ENCODE measurements at regions not wholly inside any gene's neighbourhood (a gene's known extent, or its start where the extent isn't known, plus 50 kb on each side); places are given as distances from the start of the nearest gene placed in this dataset.

GRCh38 chr1:38512024-38512767 lies 347.4 kb downstream of the RRAGC start:
- Histone ChIP-seq H3K9me3 (no peaks in the 10 kb centered on the region), H3K27me3 (peaks cover 0 to 6% of the 10 kb centered on the region in 2 donors), H3K4me3 (no peak overlapping the region), H3K36me3 (no peaks in the 10 kb centered on the region), H3K27ac (no peak overlapping the region), H3K4me1 (no peaks in the 10 kb centered on the region)
- no peak for DNase-seq (ENCODE audit: low spot score in 2 of 2)
- no peak for TF ChIP-seq POLR2AphosphoS5 (IDR thresholded peaks at IDR 0.05)
- TF ChIP-seq POLR2A (IDR thresholded peaks at IDR 0.05), result no peak
- TF ChIP-seq, protein P1, sequence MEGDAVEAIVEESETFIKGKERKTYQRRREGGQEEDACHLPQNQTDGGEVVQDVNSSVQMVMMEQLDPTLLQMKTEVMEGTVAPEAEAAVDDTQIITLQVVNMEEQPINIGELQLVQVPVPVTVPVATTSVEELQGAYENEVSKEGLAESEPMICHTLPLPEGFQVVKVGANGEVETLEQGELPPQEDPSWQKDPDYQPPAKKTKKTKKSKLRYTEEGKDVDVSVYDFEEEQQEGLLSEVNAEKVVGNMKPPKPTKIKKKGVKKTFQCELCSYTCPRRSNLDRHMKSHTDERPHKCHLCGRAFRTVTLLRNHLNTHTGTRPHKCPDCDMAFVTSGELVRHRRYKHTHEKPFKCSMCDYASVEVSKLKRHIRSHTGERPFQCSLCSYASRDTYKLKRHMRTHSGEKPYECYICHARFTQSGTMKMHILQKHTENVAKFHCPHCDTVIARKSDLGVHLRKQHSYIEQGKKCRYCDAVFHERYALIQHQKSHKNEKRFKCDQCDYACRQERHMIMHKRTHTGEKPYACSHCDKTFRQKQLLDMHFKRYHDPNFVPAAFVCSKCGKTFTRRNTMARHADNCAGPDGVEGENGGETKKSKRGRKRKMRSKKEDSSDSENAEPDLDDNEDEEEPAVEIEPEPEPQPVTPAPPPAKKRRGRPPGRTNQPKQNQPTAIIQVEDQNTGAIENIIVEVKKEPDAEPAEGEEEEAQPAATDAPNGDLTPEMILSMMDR (IDR thresholded peaks at IDR 0.05), result no peak
- intact Hi-C loops (cut with DNase I; ENCODE audit: low total_unique reads), result no loop called here

- Histone ChIP-seq H3K27me3 (peaks cover 0 to 9% of the 10 kb centered on the region in 2 donors), H3K9me3 (no peaks in the 10 kb centered on the region), H3K36me3 (no peaks in the 10 kb centered on the region), H3K27ac (no peak overlapping the region), H3K4me1 (no peaks in the 10 kb centered on the region), H3K4me3 (no peak overlapping the region)
- TF ChIP-seq, protein P1 (IDR thresholded peaks at IDR 0.05), result no peak
- TF ChIP-seq POLR2AphosphoS5 (IDR thresholded peaks at IDR 0.05) (no peak), POLR2A (IDR thresholded peaks at IDR 0.05) (no peak)
- intact Hi-C loops (cut with DNase I; ENCODE audit: low total_unique reads), result no loop called here
- DNase-seq (ENCODE audit: low spot score in 2 of 2), result no peak
These were observed 351.3 kb downstream of the RRAGC start for GRCh38 chr1:38508232-38508631.

- intact Hi-C loops (cut with DNase I; ENCODE audit: low total_unique reads), result no loop called here
- H3K36me3 ChIP-seq, result no peaks in the 10 kb centered on the region
- TF ChIP-seq, protein P1 (IDR thresholded peaks at IDR 0.05), result no peak
- TF ChIP-seq POLR2A (IDR thresholded peaks at IDR 0.05) (no peak), POLR2AphosphoS5 (IDR thresholded peaks at IDR 0.05) (no peak)
- H3K4me1 ChIP-seq, result no peaks in the 10 kb centered on the region
- peaks cover 0 to 9% of the 10 kb centered on the region in 2 donors for H3K27me3 ChIP-seq
- no peak overlapping the region for H3K27ac ChIP-seq
- H3K4me3 ChIP-seq, result no peak overlapping the region
- no peak for DNase-seq (ENCODE audit: low spot score in 2 of 2)
- H3K9me3 ChIP-seq, result no peaks in the 10 kb centered on the region
These were observed 352.0 kb downstream of the RRAGC start for GRCh38 chr1:38507563-38507962.

DNA sequence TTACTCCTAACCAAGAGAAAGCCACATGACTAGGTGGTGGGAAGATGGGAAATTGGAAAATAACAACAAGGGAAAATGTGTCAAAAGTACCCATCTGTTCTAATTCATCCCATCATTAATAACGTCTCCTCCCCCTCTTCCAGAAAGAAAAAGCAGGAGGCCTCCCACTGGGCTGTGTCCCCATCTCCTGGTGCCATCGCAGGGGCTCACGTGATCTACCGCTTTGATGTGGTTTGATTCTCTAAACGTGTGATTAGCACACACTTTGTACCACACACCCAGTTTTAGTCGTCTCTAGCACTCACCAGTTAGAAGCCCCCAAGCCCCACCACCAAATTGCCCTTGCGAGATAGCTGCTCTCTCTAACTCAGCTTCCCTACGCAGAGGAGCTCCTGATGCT lies 353.6 kb downstream of the RRAGC start:
- no peaks in the 10 kb centered on the region for H3K9me3 ChIP-seq
- H3K36me3 ChIP-seq, result no peaks in the 10 kb centered on the region
- intact Hi-C loops (cut with DNase I; ENCODE audit: low total_unique reads), result no loop called here
- TF ChIP-seq POLR2A (IDR thresholded peaks at IDR 0.05), result no peak
- TF ChIP-seq, protein P1 (IDR thresholded peaks at IDR 0.05), result no peak
- TF ChIP-seq POLR2AphosphoS5 (IDR thresholded peaks at IDR 0.05), result no peak
- H3K27me3 ChIP-seq, result peaks cover 0 to 6% of the 10 kb centered on the region in 2 donors
- H3K4me1 ChIP-seq, result no peaks in the 10 kb centered on the region
- no peak for DNase-seq (ENCODE audit: low spot score in 2 of 2)
- H3K27ac ChIP-seq, result no peak overlapping the region
- no peak overlapping the region for H3K4me3 ChIP-seq

DNA sequence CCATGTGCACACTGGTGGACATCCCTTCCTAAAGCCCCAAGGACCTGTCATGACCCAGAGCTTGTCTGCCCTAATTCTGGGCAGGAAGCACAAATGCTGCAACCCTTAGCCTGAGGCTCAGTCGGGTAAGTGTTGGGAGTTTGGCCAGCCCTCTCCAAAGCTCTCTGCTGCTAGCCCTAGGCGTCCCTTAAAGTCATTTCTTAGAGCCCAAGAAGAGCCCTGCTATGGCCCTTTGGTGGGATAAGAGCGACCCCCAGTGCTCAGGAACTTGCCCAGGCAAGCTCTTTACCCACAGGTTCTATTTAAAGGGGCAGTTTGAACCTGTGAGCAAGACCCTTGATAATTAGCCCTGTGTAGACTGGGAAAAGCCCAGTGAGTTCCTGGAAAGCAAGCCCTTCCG lies 356.8 kb downstream of the RRAGC start:
- H3K27me3 ChIP-seq, result peaks cover 0 to 3% of the 10 kb centered on the region in 2 donors

More for the DNA sequence above, 356.8 kb downstream of the RRAGC start:
- Histone ChIP-seq H3K4me3 (no peak overlapping the region), H3K4me1 (no peaks in the 10 kb centered on the region), H3K9me3 (no peaks in the 10 kb centered on the region), H3K36me3 (no peaks in the 10 kb centered on the region), H3K27ac (no peak overlapping the region)
- DNase-seq (ENCODE audit: low spot score in 2 of 2), result no peak
- TF ChIP-seq POLR2AphosphoS5 (IDR thresholded peaks at IDR 0.05) (no peak), POLR2A (IDR thresholded peaks at IDR 0.05) (no peak)
- TF ChIP-seq, protein P1 (IDR thresholded peaks at IDR 0.05), result no peak
- intact Hi-C loops (cut with DNase I; ENCODE audit: low total_unique reads), result no loop called here

Data from breast epithelium (tissue), 4 donors.